NB4 (cell line): ENCODE measurements at regions not wholly inside any gene's neighbourhood (a gene's known extent, or its start where the extent isn't known, plus 50 kb on each side); places are given as distances from the start of the nearest gene placed in this dataset.

Source experiments
- MYC ChIP-seq: IDR thresholded peaks from 2 replicates; pipeline ENCODE4 v1.6.1; 2011; ENCODE audit warnings: low read depth, low read length
- POLR2A ChIP-seq: IDR thresholded peaks from 2 replicates; pipeline ENCODE4 v1.6.1; 2011; ENCODE audit warnings: mild to moderate bottlenecking; ENCODE audit not compliant: insufficient read length; ENCODE audit errors: extremely low read depth
- TF ChIP-seq, protein P1 (sequence below): IDR thresholded peaks from one replicate; pipeline ENCODE4 v1.5.1; 2012; ENCODE audit warnings: low read depth, low read length

GRCh38 chr16:80210787-80211186 is 330.0 kb upstream of the DYNLRB2 start:
- TF ChIP-seq POLR2A (no peak), MYC (no peak)
- TF ChIP-seq, protein P1, sequence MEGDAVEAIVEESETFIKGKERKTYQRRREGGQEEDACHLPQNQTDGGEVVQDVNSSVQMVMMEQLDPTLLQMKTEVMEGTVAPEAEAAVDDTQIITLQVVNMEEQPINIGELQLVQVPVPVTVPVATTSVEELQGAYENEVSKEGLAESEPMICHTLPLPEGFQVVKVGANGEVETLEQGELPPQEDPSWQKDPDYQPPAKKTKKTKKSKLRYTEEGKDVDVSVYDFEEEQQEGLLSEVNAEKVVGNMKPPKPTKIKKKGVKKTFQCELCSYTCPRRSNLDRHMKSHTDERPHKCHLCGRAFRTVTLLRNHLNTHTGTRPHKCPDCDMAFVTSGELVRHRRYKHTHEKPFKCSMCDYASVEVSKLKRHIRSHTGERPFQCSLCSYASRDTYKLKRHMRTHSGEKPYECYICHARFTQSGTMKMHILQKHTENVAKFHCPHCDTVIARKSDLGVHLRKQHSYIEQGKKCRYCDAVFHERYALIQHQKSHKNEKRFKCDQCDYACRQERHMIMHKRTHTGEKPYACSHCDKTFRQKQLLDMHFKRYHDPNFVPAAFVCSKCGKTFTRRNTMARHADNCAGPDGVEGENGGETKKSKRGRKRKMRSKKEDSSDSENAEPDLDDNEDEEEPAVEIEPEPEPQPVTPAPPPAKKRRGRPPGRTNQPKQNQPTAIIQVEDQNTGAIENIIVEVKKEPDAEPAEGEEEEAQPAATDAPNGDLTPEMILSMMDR: no peak
